ENCODE measurements at regions not wholly inside any gene's neighbourhood (a gene's known extent, or its start where the extent isn't known, plus 50 kb on each side); places are given as distances from the start of the nearest gene placed in this dataset.

DNA sequence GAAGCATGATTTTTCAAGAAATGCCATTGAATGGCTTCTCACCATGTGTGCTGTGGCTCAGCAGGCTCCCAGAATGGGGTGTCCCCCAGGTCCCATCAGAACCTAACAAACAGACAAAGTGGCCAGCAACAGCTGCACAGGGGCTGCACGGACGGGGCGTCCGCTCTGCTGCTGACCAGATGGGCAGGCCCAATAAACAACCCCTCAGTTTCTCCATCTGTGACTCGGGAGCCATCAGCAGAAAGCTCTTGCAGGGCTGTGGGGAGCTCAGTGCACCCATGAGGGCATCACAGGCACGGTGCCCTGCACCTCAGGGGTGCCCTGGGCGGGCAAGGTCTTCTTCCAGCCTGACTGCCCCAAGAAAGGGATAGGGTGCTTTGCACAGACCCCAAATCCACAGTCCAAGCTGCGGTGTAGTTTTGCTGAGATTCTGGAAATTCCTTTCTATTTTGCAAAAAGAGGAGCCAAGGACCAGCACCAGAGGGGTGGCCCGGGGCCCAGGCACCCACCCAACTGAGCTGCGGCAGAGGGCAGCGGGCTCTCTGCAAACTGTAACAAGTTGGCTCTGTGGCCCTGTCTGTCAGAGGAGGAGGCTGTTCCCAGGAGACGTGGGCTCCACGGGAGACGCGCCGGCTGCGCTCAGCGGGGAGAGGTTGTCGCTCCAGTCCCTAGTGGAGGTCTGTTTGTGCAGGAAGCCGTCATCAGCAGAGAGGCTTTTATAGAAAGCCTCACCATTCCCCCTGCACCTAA is 138.7 kb upstream of the PPP1R26 start:
- no peak for TF ChIP-seq POLR2AphosphoS5 (IDR thresholded peaks at IDR 0.05)
- TF ChIP-seq, protein P1, sequence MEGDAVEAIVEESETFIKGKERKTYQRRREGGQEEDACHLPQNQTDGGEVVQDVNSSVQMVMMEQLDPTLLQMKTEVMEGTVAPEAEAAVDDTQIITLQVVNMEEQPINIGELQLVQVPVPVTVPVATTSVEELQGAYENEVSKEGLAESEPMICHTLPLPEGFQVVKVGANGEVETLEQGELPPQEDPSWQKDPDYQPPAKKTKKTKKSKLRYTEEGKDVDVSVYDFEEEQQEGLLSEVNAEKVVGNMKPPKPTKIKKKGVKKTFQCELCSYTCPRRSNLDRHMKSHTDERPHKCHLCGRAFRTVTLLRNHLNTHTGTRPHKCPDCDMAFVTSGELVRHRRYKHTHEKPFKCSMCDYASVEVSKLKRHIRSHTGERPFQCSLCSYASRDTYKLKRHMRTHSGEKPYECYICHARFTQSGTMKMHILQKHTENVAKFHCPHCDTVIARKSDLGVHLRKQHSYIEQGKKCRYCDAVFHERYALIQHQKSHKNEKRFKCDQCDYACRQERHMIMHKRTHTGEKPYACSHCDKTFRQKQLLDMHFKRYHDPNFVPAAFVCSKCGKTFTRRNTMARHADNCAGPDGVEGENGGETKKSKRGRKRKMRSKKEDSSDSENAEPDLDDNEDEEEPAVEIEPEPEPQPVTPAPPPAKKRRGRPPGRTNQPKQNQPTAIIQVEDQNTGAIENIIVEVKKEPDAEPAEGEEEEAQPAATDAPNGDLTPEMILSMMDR (IDR thresholded peaks at IDR 0.05), result no peak

Measured in breast epithelium (tissue), 3 donors.